HEK293 (cell line): ENCODE measurements at regions not wholly inside any gene's neighbourhood (a gene's known extent, or its start where the extent isn't known, plus 50 kb on each side); places are given as distances from the start of the nearest gene placed in this dataset.

Experiments used
- CTCF ChIA-PET: fragments of 350-600 bp; formaldehyde crosslinking; extraction: SDS; loops from one replicate; lab custom pipeline; 2021; ENCODE audit warnings: antibody characterized with exemption; lab: Yijun Ruan, JAX
- POLR2A ChIA-PET: fragments of 300-600 bp; formaldehyde crosslinking; extraction: SDS; loops from one replicate; lab custom pipeline; 2020; ENCODE audit warnings: antibody characterized with exemption, inconsistent platforms; lab: Yijun Ruan, JAX
- H3K27ac ChIP-seq: fragments of 200-500 bp; sonication (Bioruptor generic); 2 replicates; pipeline ENCODE4 v1.5.1; 2014; ENCODE audit warnings: low read depth, low read length, control low read depth, inconsistent platforms; ENCODE audit errors: extremely low read depth
- H3K36me3 ChIP-seq, 2 experiments: fragments of 200-500 bp in 1 of 2; sonication (Bioruptor generic) in 1 of 2; 1 replicate in 1 of 2; 2 replicates in 1 of 2; pipeline ENCODE4 v1.5.1; 2014 to 2017; ENCODE audit warnings: inconsistent platforms in 2 of 2, low read length in 2 of 2; ENCODE audit not compliant: control insufficient read depth in 2 of 2, insufficient read depth in 1 of 2
- H3K4me1 ChIP-seq: fragments of 200-500 bp; sonication (Bioruptor generic); 2 replicates; pipeline ENCODE4 v1.5.1; 2014; ENCODE audit warnings: mild to moderate bottlenecking, low read length, inconsistent platforms; ENCODE audit not compliant: control insufficient read depth, insufficient read depth
- H3K4me3 ChIP-seq: 2 replicates; pipeline ENCODE4 v1.5.1; 2011; ENCODE audit warnings: low read depth, mild to moderate bottlenecking, control low read depth, low read length, moderate library complexity
- H3K9me3 ChIP-seq: fragments of 200-500 bp; sonication (Bioruptor generic); 2 replicates; pipeline ENCODE4 v1.5.1; 2014; ENCODE audit warnings: low read depth, low read length, inconsistent platforms; ENCODE audit not compliant: control insufficient read depth, insufficient read depth
- GLI4 ChIP-seq: fragments of 450-650 bp; formaldehyde crosslinking; IDR thresholded peaks from 2 replicates; pipeline ENCODE4 v1.5.1; 2016; ENCODE audit warnings: missing biosample characterization, missing genetic modification characterization
- KLF7 ChIP-seq: fragments of 450-650 bp; formaldehyde crosslinking; IDR thresholded peaks from 2 replicates; pipeline ENCODE4 v1.5.1; 2016; ENCODE audit warnings: missing biosample characterization, missing genetic modification characterization, borderline replicate concordance
- MEIS1 ChIP-seq: sonication (generic); formaldehyde crosslinking; IDR thresholded peaks from 2 replicates; pipeline ENCODE4 v1.8.1; 2022; ENCODE audit warnings: missing genetic modification reagents, mild to moderate bottlenecking, borderline replicate concordance
- ZBTB7A ChIP-seq: fragments of 450-650 bp; formaldehyde crosslinking; IDR thresholded peaks from 2 replicates; pipeline ENCODE4 v1.5.1; 2016; ENCODE audit warnings: low read depth, missing biosample characterization, missing genetic modification characterization
- ZNF221 ChIP-seq: fragments of 450-650 bp; formaldehyde crosslinking; IDR thresholded peaks from 2 replicates; pipeline ENCODE4 v1.5.1; 2017; ENCODE audit warnings: missing biosample characterization, missing genetic modification characterization, borderline replicate concordance
- ZNF366 ChIP-seq: fragments of 450-650 bp; formaldehyde crosslinking; conservative IDR thresholded peaks from 2 replicates; pipeline ENCODE4 v1.5.1; 2016; ENCODE audit warnings: missing biosample characterization, missing genetic modification characterization
- ZNF394 ChIP-seq: fragments of 450-650 bp; formaldehyde crosslinking; IDR thresholded peaks from 2 replicates; pipeline ENCODE4 v1.5.1; 2016; ENCODE audit warnings: missing biosample characterization, missing genetic modification characterization, mild to moderate bottlenecking, moderate library complexity, borderline replicate concordance
- ZNF404 ChIP-seq: fragments of 450-650 bp; formaldehyde crosslinking; IDR thresholded peaks from 2 replicates; pipeline ENCODE4 v1.5.1; 2017; ENCODE audit warnings: missing biosample characterization, missing genetic modification characterization
- ZNF423 ChIP-seq: fragments of 450-650 bp; formaldehyde crosslinking; IDR thresholded peaks from 2 replicates; pipeline ENCODE4 v1.5.1; 2016; ENCODE audit warnings: missing biosample characterization, missing genetic modification characterization
- ZNF514 ChIP-seq: fragments of 450-650 bp; formaldehyde crosslinking; IDR thresholded peaks from 2 replicates; pipeline ENCODE4 v1.5.1; 2016; ENCODE audit warnings: missing biosample characterization, missing genetic modification characterization
- ZNF521 ChIP-seq: fragments of 450-650 bp; formaldehyde crosslinking; IDR thresholded peaks from 2 replicates; pipeline ENCODE4 v1.5.1; 2017; ENCODE audit warnings: missing biosample characterization, mild to moderate bottlenecking, missing genetic modification characterization
- ZNF585B ChIP-seq: fragments of 450-650 bp; formaldehyde crosslinking; IDR thresholded peaks from 2 replicates; pipeline ENCODE4 v1.5.1; 2016; ENCODE audit warnings: missing biosample characterization, missing genetic modification characterization
- ZNF776 ChIP-seq: fragments of 450-650 bp; formaldehyde crosslinking; IDR thresholded peaks from 2 replicates; pipeline ENCODE4 v1.5.0; 2017; ENCODE audit warnings: missing biosample characterization, missing genetic modification characterization, borderline replicate concordance
- ZSCAN23 ChIP-seq: fragments of 450-650 bp; formaldehyde crosslinking; IDR thresholded peaks from 2 replicates; pipeline ENCODE4 v1.5.1; 2016; ENCODE audit warnings: missing biosample characterization, missing genetic modification characterization
- TF ChIP-seq, protein P1 (sequence below): fragments of 450-650 bp; formaldehyde crosslinking; IDR thresholded peaks from 2 replicates; pipeline ENCODE4 v1.5.1; 2016; ENCODE audit warnings: missing biosample characterization, missing genetic modification characterization
- TF ChIP-seq, protein P2 (sequence below): fragments of 450-650 bp; formaldehyde crosslinking; IDR thresholded peaks from 2 replicates; pipeline ENCODE4 v1.5.1; 2016; ENCODE audit warnings: missing biosample characterization, missing genetic modification characterization
- TF ChIP-seq, protein P3 (sequence below): fragments of 450-650 bp; formaldehyde crosslinking; IDR thresholded peaks from 2 replicates; pipeline ENCODE4 v1.5.1; 2016; ENCODE audit warnings: missing biosample characterization, missing genetic modification characterization

DNA sequence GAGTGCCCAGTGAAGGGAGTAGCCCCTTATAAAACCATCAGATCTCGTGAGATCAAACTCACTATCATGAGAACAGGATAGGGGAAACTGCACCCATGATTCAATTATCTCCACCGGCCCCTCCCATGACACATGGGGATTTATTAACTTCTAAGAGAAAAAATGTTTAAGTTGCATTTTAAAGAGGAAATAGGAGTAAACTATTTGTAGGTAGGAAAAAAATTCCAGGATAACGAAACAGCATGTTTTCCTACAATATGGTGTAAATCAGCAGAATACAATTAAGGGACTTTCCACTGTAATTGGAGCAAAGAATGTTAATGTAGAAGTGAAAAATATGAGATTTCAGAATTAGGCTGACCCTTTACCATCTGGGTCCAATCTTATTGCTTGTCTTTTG is 63.9 kb downstream of the FBXO5 start (continued):
- TF ChIP-seq, protein P1, sequence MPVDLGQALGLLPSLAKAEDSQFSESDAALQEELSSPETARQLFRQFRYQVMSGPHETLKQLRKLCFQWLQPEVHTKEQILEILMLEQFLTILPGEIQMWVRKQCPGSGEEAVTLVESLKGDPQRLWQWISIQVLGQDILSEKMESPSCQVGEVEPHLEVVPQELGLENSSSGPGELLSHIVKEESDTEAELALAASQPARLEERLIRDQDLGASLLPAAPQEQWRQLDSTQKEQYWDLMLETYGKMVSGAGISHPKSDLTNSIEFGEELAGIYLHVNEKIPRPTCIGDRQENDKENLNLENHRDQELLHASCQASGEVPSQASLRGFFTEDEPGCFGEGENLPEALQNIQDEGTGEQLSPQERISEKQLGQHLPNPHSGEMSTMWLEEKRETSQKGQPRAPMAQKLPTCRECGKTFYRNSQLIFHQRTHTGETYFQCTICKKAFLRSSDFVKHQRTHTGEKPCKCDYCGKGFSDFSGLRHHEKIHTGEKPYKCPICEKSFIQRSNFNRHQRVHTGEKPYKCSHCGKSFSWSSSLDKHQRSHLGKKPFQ (tag by site-specific recombination): no peak
- TF ChIP-seq ZNF404 (tag by site-specific recombination): no peak
- TF ChIP-seq MEIS1 (CRISPR knock-in tag): no peak
- no peak for TF ChIP-seq ZNF585B (tag by site-specific recombination)
- no peak for TF ChIP-seq GLI4 (tag by site-specific recombination)
- no peak for TF ChIP-seq KLF7
- no peak for TF ChIP-seq ZBTB7A

DNA sequence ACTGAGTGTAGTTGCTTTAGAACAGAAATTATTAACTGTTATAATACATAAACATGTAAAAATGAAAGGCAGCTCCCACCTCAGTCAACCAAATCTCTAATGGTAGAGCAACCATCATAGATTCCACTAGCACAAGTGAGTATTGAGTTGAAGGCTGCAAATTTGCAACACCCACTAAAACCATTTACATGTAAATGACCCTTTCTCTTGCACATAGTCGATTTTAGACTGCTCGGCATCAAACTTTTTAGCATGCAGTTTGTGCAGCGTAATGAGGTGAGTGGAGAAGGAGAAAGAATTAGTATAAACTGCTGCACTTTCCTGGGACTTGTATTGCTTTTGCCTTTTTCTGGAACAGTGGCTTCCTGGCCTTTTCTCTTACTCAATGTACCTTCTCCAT is 62.8 kb downstream of the FBXO5 start:
- POLR2A ChIA-PET: no interaction called here
- no peak for TF ChIP-seq ZSCAN23 (tag by site-specific recombination)
- TF ChIP-seq, protein P2, sequence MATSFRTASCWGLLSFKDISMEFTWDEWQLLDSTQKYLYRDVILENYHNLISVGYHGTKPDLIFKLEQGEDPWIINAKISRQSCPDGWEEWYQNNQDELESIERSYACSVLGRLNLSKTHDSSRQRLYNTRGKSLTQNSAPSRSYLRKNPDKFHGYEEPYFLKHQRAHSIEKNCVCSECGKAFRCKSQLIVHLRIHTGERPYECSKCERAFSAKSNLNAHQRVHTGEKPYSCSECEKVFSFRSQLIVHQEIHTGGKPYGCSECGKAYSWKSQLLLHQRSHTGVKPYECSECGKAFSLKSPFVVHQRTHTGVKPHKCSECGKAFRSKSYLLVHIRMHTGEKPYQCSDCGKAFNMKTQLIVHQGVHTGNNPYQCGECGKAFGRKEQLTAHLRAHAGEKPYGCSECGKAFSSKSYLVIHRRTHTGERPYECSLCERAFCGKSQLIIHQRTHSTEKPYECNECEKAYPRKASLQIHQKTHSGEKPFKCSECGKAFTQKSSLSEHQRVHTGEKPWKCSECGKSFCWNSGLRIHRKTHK (tag by site-specific recombination): no peak
- no peak for TF ChIP-seq ZNF366 (tag by site-specific recombination)
- no peak for TF ChIP-seq ZNF521
- no peak for TF ChIP-seq ZNF423 (tag by site-specific recombination)
- TF ChIP-seq ZNF776: no peak
- TF ChIP-seq ZNF514 (tag by site-specific recombination): no peak
- TF ChIP-seq ZNF394 (tag by site-specific recombination): no peak
- TF ChIP-seq MEIS1 (CRISPR knock-in tag): no peak
- TF ChIP-seq, protein P3, sequence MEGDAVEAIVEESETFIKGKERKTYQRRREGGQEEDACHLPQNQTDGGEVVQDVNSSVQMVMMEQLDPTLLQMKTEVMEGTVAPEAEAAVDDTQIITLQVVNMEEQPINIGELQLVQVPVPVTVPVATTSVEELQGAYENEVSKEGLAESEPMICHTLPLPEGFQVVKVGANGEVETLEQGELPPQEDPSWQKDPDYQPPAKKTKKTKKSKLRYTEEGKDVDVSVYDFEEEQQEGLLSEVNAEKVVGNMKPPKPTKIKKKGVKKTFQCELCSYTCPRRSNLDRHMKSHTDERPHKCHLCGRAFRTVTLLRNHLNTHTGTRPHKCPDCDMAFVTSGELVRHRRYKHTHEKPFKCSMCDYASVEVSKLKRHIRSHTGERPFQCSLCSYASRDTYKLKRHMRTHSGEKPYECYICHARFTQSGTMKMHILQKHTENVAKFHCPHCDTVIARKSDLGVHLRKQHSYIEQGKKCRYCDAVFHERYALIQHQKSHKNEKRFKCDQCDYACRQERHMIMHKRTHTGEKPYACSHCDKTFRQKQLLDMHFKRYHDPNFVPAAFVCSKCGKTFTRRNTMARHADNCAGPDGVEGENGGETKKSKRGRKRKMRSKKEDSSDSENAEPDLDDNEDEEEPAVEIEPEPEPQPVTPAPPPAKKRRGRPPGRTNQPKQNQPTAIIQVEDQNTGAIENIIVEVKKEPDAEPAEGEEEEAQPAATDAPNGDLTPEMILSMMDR (tag by site-specific recombination): no peak
- no peak for TF ChIP-seq ZNF221 (tag by site-specific recombination)
- H3K27ac ChIP-seq: no peak overlapping the region

More for the DNA sequence above, 62.8 kb downstream of the FBXO5 start:
- no peaks in the 10 kb centered on the region for H3K9me3 ChIP-seq
- no peaks in the 10 kb centered on the region for H3K36me3 ChIP-seq
- no peaks in the 10 kb centered on the region for H3K4me1 ChIP-seq
- no peak overlapping the region for H3K4me3 ChIP-seq
- CTCF ChIA-PET: no interaction called here
